HepG2 (cell line): ENCODE measurements at regions not wholly inside any gene's neighbourhood (a gene's known extent, or its start where the extent isn't known, plus 50 kb on each side); places are given as distances from the start of the nearest gene placed in this dataset.

Source experiments
- MAFF ChIP-seq: IDR thresholded peaks from 2 replicates; pipeline ENCODE4 v1.6.1; 2011; ENCODE audit warnings: low read depth, low read length, improper control_type of control experiment
- NFE2 ChIP-seq: sonication (generic); formaldehyde crosslinking; IDR thresholded peaks from 2 replicates; pipeline ENCODE4 v1.4.0; 2020; ENCODE audit warnings: missing genetic modification reagents
- POLR2A ChIP-seq, 2 experiments: IDR thresholded peaks; 2 replicates each; pipeline ENCODE4 v1.6.1; 2011; ENCODE audit warnings: low read depth in 2 of 2, low read length in 2 of 2, mild to moderate bottlenecking in 1 of 2, moderate library complexity in 1 of 2; ENCODE audit not compliant: insufficient read depth in 1 of 2
- TCF7 ChIP-seq: sonication (generic); IDR thresholded peaks from 2 replicates; pipeline ENCODE4 v1.6.1; 2016; ENCODE audit warnings: antibody characterized with exemption, low read depth
- ZNF207 ChIP-seq: fragments of 450-650 bp; IDR thresholded peaks from 2 replicates; pipeline ENCODE4 v1.6.1; 2016; ENCODE audit warnings: antibody characterized with exemption, borderline replicate concordance
- ZNF792 ChIP-seq: IDR thresholded peaks from 2 replicates; pipeline ENCODE4 v1.6.1; 2016
- TF ChIP-seq, protein P1 (sequence below), 2 experiments: fragments of 450-650 bp in 1 of 2; sonication (generic) in 1 of 2; formaldehyde crosslinking in 1 of 2; IDR thresholded peaks; 2 replicates each; pipeline versions ENCODE4 v1.6.1 to v1.8.0; 2016 to 2022; ENCODE audit warnings: antibody characterized with exemption in 1 of 2, mild to moderate bottlenecking in 1 of 2, missing genetic modification reagents in 1 of 2

DNA sequence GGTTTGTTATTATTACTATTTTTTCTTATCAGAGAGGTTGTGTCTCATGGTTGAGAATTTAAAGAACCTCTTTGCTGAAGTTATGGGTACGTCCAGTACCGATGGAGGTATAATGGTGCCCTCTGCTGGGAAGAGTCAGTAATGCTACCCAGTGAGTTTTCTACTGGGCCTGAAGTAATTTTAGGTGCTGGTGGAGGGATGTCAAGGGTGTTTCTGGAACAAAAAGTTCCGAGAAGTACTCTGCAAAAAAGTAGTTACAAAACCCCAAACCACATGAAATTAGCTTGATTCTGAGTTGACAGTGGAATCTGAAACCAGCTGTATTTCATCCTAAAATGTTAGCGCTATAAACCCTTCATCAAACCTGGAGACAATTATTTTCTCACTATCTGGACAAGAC, 102.5 kb upstream of the MID1 start:
- TF ChIP-seq ZNF207 (no peak), MAFF (no peak), NFE2 (no peak), POLR2A (IDR thresholded peaks at IDR 0.05; ENCODE audit: insufficient read depth in 1 of 2, low read depth in 2 of 2, low read length in 2 of 2) (no peak), ZNF792 (CRISPR knock-in tag) (no peak), TCF7 (no peak)
- TF ChIP-seq, protein P1, sequence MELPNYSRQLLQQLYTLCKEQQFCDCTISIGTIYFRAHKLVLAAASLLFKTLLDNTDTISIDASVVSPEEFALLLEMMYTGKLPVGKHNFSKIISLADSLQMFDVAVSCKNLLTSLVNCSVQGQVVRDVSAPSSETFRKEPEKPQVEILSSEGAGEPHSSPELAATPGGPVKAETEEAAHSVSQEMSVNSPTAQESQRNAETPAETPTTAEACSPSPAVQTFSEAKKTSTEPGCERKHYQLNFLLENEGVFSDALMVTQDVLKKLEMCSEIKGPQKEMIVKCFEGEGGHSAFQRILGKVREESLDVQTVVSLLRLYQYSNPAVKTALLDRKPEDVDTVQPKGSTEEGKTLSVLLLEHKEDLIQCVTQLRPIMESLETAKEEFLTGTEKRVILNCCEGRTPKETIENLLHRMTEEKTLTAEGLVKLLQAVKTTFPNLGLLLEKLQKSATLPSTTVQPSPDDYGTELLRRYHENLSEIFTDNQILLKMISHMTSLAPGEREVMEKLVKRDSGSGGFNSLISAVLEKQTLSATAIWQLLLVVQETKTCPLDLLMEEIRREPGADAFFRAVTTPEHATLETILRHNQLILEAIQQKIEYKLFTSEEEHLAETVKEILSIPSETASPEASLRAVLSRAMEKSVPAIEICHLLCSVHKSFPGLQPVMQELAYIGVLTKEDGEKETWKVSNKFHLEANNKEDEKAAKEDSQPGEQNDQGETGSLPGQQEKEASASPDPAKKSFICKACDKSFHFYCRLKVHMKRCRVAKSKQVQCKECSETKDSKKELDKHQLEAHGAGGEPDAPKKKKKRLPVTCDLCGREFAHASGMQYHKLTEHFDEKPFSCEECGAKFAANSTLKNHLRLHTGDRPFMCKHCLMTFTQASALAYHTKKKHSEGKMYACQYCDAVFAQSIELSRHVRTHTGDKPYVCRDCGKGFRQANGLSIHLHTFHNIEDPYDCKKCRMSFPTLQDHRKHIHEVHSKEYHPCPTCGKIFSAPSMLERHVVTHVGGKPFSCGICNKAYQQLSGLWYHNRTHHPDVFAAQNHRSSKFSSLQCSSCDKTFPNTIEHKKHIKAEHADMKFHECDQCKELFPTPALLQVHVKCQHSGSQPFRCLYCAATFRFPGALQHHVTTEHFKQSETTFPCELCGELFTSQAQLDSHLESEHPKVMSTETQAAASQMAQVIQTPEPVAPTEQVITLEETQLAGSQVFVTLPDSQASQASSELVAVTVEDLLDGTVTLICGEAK (IDR thresholded peaks at IDR 0.05): no peak
- TF ChIP-seq, protein P1 (CRISPR knock-in tag; IDR thresholded peaks at IDR 0.05): no peak
